SKM-1 treated with dmso at 0.1 percent for 144 hours (cell line): ENCODE measurements at regions not wholly inside any gene's neighbourhood (a gene's known extent, or its start where the extent isn't known, plus 50 kb on each side); places are given as distances from the start of the nearest gene placed in this dataset.
"Not testable (repeated sequence)": the region's sequence is repeated elsewhere in the genome, so short reads cannot be mapped to it uniquely, and the experiment has no call there.

Source experiments
- DNase-seq: peaks from one replicate; lab custom pipeline; 2025; ENCODE audit not compliant: unreplicated experiment; lab: John Stamatoyannopoulos, UW

GRCh38 chr12:91275321-91275720 lies 92.7 kb upstream of the DCN start:
- DNase-seq = no peak

GRCh38 chr12:91274916-91275315 lies 92.3 kb upstream of the DCN start:
- no peak for DNase-seq

GRCh38 chr12:91273560-91273959 lies 90.9 kb upstream of the DCN start:
- DNase-seq = no peak

GRCh38 chr12:91272461-91273063 lies 89.9 kb upstream of the DCN start:
- no peak for DNase-seq

GRCh38 chr12:91271185-91271584 lies 88.6 kb upstream of the DCN start:
- no peak for DNase-seq

- no peak for DNase-seq
These were observed 84.4 kb upstream of the DCN start for GRCh38 chr12:91267039-91267438.

- no peak for DNase-seq
These were observed 81.6 kb upstream of the DCN start for GRCh38 chr12:91264178-91264577.

- DNase-seq = no peak
These were observed 79.4 kb upstream of the DCN start for GRCh38 chr12:91261820-91262676.

GRCh38 chr12:91256411-91256810 lies 73.8 kb upstream of the DCN start:
- no peak for DNase-seq

GRCh38 chr12:91252341-91252740 lies 69.7 kb upstream of the DCN start:
- no peak for DNase-seq

- no peak for DNase-seq
These were observed 67.7 kb upstream of the DCN start for GRCh38 chr12:91250273-91250665.

- DNase-seq = no peak
These were observed 67.1 kb upstream of the DCN start for GRCh38 chr12:91249518-91250272.

- no peak for DNase-seq
These were observed 66.4 kb upstream of the DCN start for GRCh38 chr12:91249054-91249453.

- DNase-seq = not testable (repeated sequence)
These were observed 60.6 kb upstream of the DCN start for GRCh38 chr12:91243177-91243576.

- DNase-seq = no peak
These were observed 59.1 kb upstream of the DCN start for GRCh38 chr12:91241756-91242155.

GRCh38 chr12:91240386-91241095 lies 57.9 kb upstream of the DCN start:
- no peak for DNase-seq

- DNase-seq = no peak
These were observed 56.9 kb upstream of the DCN start for GRCh38 chr12:91239481-91239880.
